Glomerular visceral epithelial cell (primary cell): ENCODE measurements at regions not wholly inside any gene's neighbourhood (a gene's known extent, or its start where the extent isn't known, plus 50 kb on each side); places are given as distances from the start of the nearest gene placed in this dataset.
"Not testable (repeated sequence)": the region's sequence is repeated elsewhere in the genome, so short reads cannot be mapped to it uniquely, and the experiment has no call there.

Experiments
- DNase-seq: peaks from one replicate; pipeline ENCODE4 v3.0.0-alpha.2; 2016; ENCODE audit errors: extremely low spot score

DNA sequence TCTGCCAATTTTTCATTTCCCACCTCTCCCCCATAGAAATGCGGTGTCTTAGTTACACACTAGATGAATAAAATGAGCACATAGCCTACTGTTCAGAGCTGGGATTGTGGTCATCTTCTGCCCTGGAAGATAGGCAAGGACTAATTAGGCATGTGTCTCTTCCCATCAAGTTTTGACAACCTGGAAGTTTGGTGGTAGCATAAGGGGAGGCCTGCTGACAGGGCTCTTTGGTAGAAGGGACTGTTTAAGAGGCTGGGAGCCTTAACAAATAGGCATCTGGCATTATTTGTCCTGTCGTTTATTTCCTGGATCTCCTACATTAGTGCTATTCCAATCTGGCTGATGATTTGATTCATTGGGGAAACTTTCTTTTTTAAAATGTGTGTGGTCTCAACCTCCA, 512.3 kb downstream of the ZNF385D start:
- DNase-seq: no peak

DNA sequence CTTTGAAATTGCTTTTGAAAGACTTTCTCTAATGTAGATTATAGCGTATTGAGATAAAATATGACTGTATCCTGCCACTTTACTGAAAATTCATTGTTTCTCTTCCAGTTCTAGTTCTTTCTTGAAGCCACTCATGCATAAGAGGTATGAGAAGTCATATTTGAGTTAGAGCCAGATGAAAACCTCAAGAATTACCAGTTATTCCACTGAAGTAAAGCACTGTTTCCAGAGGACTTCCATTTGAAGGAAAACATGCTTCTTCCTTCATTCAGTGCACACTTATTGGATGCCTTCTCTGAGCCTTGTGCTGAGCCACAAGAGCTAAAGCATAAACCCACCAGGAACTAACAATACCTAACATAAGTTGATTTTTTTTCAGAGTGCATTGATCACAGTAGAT, 513.4 kb downstream of the ZNF385D start:
- DNase-seq: peak; percentile 6

GRCh38 chr3:21235491-21235890, 515.5 kb downstream of the ZNF385D start:
- no peak for DNase-seq

GRCh38 chr3:21234933-21235332, 516.1 kb downstream of the ZNF385D start:
- no peak for DNase-seq

- no peak for DNase-seq
These were observed 521.4 kb downstream of the ZNF385D start for GRCh38 chr3:21229426-21230135.

- no peak for DNase-seq
These were observed 524.9 kb downstream of the ZNF385D start for GRCh38 chr3:21226086-21226485.

GRCh38 chr3:21220944-21221343, 530.1 kb downstream of the ZNF385D start:
- DNase-seq: no peak

DNA sequence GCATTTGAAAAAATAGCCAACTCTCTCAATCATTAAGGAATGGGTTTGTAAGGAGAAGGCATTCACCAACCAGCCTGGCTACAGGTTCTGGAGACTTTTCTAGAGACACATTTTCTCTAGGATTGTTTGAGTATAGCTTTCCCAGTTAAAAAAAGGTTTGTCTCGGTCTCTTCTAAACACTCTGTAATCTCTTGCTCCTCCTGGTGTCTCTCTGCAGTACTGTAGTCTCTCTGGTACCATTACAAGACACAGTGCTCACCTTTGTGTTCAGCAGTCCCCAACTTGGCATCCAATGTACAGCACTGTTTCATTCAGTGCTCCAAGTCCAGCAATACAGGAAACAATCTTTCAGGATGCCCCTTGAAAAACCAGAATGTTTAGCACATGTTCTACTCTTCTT, 534.4 kb downstream of the ZNF385D start:
- no peak for DNase-seq

DNA sequence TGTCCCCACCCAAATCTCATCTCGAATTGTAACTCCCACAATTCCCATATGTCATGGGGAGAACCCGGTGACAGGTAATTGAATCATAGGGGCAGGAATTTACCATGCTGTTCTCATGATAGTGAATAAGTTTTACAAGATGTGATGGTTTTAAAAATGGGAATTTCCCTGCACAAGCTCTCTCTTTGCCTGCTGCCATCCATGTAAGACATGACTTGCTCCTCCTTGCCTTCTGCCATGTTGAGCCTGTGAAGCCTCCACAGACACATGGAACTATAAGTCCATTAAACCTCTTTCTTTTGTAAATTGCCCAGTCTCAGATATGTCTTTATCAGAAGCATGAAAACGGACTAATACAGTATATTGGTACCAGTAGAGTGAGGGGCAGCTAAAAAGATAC, 546.9 kb downstream of the ZNF385D start:
- DNase-seq: not testable (repeated sequence)

DNA sequence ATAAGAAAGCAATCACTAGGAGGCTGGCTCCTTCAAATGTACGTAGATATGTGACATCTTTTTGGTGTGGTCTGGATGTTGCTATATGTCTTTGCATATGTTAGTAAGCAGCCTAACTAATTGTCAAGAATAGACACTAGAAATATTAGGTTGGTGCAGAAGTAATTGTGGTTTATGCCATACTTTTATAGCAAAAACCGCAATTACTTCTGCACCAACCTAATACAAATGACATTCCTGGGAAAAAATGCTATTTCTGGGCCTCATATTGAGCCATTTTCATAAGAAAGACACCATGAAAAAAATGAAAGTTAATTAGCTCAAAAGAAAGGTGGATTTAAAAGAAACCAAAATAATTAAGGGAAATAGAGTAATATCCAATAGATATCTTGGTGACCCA, 555.8 kb downstream of the ZNF385D start:
- DNase-seq: no peak

DNA sequence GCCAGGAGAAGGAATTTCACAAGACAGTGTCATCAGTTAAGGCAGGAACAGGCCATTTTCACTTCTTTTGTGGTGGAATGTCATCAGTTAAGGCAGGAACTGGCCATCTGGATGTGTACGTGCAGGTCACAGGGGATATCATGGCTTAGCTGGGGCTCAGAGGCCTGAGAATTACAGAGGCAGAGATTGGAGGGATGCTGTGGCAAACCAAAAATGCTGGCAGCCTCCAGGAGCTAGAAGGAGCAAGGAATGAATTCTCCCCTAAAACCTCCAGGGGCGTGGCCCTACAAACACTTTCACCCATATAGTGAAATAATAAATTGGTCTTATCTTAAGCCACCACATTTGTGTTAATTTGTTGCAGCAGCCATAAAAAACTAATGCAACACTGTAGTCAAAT, 557.0 kb downstream of the ZNF385D start:
- not testable (repeated sequence) for DNase-seq

DNA sequence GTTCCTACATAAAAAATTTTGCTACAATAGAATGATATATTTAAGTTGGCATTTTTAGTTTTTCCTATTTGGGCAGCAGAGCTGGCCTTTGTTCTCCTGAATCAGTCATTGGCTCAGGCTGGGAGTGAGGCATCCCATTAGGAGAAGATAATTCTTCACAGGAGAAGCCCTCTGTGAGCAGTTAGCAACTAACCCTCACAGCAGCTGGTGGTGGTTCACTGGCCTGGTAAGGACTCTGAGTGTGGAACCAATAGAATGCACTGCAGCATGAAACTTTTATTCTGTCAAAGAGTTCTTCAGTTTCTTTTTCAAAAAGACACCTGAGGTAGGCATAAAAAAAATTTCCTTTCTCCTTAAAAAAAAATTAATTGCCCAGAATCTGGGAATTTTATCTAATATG, 562.6 kb downstream of the ZNF385D start:
- no peak for DNase-seq

DNA sequence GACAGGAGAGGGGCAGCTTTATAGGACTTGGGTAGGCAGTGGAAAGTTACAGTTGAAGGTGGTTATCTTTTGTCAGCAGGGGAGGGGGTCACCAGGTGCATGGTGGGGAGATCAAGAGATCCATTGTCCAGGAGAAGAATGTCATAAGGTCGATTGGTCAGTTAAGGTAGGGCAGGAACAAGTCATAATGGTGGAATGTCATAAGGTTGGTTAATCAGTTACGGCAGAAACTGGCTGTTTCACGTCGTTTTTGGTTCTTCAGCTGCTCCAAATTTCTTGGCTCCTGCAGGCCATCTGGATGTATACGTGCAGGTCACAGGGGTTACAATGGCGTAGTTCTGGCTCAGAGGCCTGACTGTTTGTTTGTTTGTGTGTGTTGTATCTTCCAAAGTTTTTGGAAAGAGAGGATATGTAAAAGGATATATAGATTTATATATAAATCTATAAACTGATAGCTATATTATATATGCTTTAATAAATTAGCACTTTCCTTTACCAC, 565.1 kb downstream of the ZNF385D start:
- peak; percentile 2 for DNase-seq

DNA sequence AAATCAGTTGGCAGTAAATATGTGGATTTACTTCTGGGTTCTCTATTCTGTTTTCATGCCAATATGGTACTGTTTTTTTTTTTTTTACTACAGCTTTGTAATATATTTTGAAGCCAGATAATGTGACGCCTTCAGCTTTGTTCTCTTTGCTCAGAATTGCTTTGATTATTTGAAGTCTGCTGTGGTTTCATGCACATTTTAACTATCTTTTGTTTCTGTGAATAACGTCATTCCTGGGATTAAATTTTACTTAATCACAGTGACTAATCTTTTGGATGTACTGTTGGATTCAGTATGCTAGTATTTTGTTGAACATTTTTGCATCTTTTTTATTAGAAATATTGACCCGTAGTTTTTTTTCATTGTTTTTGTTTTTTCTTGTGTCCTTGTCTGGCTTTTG, 576.5 kb downstream of the ZNF385D start:
- DNase-seq: no peak

DNA sequence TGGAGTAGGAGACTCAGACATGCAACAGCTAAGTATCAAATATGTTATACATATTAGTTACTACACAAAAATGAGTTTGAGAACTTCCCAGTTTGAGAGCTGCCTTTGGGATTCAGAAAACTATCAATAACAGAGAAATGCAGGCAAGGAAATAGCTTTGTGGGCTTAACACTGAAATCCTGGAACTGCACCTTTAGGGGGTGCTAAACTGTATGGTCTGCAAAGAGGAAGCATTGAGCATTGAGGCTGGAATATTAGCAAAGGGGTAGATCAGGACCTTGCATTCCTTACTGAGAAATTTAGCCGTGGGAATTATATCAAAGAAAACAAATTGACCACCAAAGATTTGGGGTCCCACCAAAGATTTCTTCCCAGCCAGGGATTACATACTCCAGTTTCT, 580.0 kb downstream of the ZNF385D start:
- DNase-seq: peak; percentile 7

GRCh38 chr3:21169948-21170347, 581.1 kb downstream of the ZNF385D start:
- DNase-seq: no peak

- DNase-seq: no peak
These were observed 582.5 kb downstream of the ZNF385D start for GRCh38 chr3:21168471-21168870.

DNA sequence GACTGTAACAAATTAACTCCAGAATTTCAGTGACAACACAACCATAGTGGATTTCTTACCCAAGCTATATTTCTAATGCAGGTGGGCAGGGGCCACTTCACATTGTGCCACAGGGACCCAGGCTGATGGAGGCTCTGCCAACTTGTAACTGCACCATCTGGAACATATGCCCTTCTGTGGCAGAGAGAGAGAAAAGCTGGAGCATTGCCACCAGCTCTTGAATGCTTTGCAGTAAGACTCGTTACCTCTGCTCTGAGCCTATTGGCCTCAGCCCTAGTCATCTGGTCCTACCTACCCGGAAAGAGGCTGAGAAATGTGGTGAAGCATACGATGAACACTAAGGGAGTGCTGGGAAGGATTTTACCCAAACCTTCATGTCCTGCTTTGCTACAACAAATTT, 587.1 kb downstream of the ZNF385D start:
- no peak for DNase-seq

DNA sequence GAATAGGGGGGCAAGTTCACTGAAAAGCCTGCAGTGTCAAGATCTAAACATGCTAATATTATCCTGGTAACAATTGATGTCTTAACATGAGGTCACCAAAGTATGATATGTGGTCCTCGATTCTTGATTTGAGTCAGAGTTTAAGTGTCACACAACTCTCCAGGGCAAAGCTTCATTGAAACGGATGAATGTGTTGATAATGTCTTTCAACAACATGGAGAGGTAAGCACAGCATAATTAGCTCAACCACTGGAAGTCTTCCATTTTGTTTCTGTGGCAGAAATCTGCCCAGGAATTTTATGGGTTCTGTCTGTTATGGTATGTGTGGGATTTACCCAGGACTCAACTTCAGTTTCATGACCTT, 591.5 kb downstream of the ZNF385D start:
- DNase-seq: no peak

- DNase-seq: no peak
These were observed 592.0 kb downstream of the ZNF385D start for GRCh38 chr3:21158861-21159542.

- DNase-seq: no peak
These were observed 596.1 kb downstream of the ZNF385D start for GRCh38 chr3:21154911-21155310.

- no peak for DNase-seq
These were observed 598.5 kb downstream of the ZNF385D start for GRCh38 chr3:21152555-21152954.

DNA sequence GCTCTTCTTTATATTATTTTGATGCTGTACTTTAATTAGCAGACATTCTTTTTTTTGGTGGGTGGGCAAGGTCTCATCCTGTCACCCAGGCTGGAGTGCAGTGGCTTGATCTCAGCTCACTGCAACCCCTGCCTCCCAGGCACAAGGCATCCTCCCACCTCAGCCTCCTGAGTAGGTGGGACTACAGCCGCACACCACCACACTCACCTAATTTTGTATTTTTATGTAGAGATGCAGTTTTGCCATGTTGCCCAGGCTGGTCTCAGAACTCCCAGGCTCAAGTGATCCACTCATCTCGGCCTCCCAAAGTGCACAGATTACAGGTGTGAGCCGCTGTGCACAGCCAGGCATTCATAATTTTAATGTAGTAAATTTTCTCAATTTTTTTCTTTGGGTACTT, 608.1 kb downstream of the ZNF385D start:
- no peak for DNase-seq

DNA sequence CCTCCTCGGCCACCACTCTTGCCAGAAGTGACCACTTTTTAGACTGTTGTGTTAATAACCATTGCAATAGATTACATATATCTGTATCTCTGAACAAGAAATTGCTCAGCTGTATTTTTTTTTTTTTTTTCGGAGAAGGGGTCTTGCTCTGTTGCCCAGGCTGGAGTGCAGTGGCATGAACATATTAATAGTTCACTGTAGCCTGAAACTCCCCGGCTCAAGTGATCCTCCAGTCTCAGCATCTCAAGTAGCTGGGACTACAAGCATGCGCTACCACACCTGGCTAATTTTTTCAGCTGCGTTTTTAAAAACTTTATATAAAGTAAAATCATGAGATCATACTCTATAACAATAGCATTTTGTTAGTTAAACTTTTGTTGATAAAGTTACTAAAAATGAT, 609.0 kb downstream of the ZNF385D start:
- DNase-seq: no peak
